Adrenal gland (tissue), 9 donors: ENCODE measurements at regions not wholly inside any gene's neighbourhood (a gene's known extent, or its start where the extent isn't known, plus 50 kb on each side); places are given as distances from the start of the nearest gene placed in this dataset.

Source experiments
- DNase-seq, 7 donors: peaks; one replicate each; pipeline ENCODE4 v3.0.0-alpha.2; 2019 to 2020
- H3K27ac ChIP-seq, 5 donors: fragments of 200-600 bp; sonication (generic) in 4 of 5; 1 replicate in 3 of 5; 2 replicates in 2 of 5; pipeline versions ENCODE4 v1.5.1 to v1.8.0; 2016 to 2020; ENCODE audit warnings: mild to moderate bottlenecking in 1 of 5
- H3K27me3 ChIP-seq: fragments of 200-600 bp; 2 replicates; pipeline ENCODE4 v1.8.0; 2021
- H3K36me3 ChIP-seq, 2 donors: fragments of 200-600 bp; replicated peaks in 1 of 2; 1 replicate in 1 of 2; 2 replicates in 1 of 2; pipeline versions ENCODE4 v1.5.1 to v1.8.0; 2018 to 2022
- H3K4me1 ChIP-seq, 2 donors: fragments of 200-600 bp; replicated peaks in 1 of 2; 1 replicate in 1 of 2; 2 replicates in 1 of 2; pipeline versions ENCODE4 v1.5.1 to v1.8.0; 2018 to 2021
- H3K4me3 ChIP-seq, 4 donors: fragments of 200-600 bp; sonication (generic) in 3 of 4; one replicate each; pipeline ENCODE4 v1.5.1; 2016 to 2018
- H3K9me3 ChIP-seq, 3 donors: fragments of 200-600 bp; sonication (generic) in 1 of 3; replicated peaks in 1 of 3; 1 replicate in 2 of 3; 2 replicates in 1 of 3; pipeline versions ENCODE4 v1.5.1 to v1.8.0; 2016 to 2021
- POLR2A ChIP-seq, 2 donors: fragments of 450-650 bp; IDR thresholded peaks; one replicate each; pipeline ENCODE4 v1.6.1; 2017; ENCODE audit warnings: antibody characterized with exemption in 2 of 2, mild to moderate bottlenecking in 2 of 2, moderate library complexity in 1 of 2
- WGBS, 4 donors: extraction: QIAGEN DNeasy Blood & Tissue Kit in 2 of 4; methylation state at CpG; one replicate each; pipeline versions ENCODE4 v1.1.5 to v1.1.7; 2013 to 2017; 5-methylcytosine and 5-hydroxymethylcytosine counted together
- intact Hi-C, 2 donors: fragments of 100-400 bp; cut with DNase I; formaldehyde crosslinking; loops; one replicate each; pipeline versions ENCODE4 v1.14.1 to v1.15.0; 2022 to 2023
- TF ChIP-seq, protein P1 (sequence below), 6 experiments: fragments of 450-650 bp in 4 of 6; fragments of 200-600 bp in 2 of 6; sonication (generic) in 1 of 6; IDR thresholded peaks; 1 replicate in 5 of 6; 2 replicates in 1 of 6; pipeline versions ENCODE4 v1.5.1 to v1.8.0; 2016 to 2021; ENCODE audit warnings: antibody characterized with exemption in 6 of 6, mild to moderate bottlenecking in 2 of 6, moderate library complexity in 1 of 6
- donor health status: healthy with polysubstance abuse.
- donor health status: Bipolar disorder and iron deficiency.
- donor health status: DM: yes; HTN: yes; CAD: no.
- donor health status: DM: no; HTN: no; CAD: no.
- donor health status: DM: no; HTN: no; CAD: no.

- 70 to 90% (median 79%) methylated on average over 4 of the region's 4 CpGs for WGBS, 4 donors
- no peak for DNase-seq
- intact Hi-C loops: no loop called here
- no peak overlapping the region for H3K4me3 ChIP-seq
- H3K9me3 ChIP-seq: no peaks in the 10 kb centered on the region
- no peaks in the 10 kb centered on the region for H3K36me3 ChIP-seq
- no peak overlapping the region for H3K27ac ChIP-seq
- no peaks in the 10 kb centered on the region for H3K4me1 ChIP-seq
- no peak for TF ChIP-seq POLR2A (IDR thresholded peaks at IDR 0.05)
- TF ChIP-seq, protein P1, sequence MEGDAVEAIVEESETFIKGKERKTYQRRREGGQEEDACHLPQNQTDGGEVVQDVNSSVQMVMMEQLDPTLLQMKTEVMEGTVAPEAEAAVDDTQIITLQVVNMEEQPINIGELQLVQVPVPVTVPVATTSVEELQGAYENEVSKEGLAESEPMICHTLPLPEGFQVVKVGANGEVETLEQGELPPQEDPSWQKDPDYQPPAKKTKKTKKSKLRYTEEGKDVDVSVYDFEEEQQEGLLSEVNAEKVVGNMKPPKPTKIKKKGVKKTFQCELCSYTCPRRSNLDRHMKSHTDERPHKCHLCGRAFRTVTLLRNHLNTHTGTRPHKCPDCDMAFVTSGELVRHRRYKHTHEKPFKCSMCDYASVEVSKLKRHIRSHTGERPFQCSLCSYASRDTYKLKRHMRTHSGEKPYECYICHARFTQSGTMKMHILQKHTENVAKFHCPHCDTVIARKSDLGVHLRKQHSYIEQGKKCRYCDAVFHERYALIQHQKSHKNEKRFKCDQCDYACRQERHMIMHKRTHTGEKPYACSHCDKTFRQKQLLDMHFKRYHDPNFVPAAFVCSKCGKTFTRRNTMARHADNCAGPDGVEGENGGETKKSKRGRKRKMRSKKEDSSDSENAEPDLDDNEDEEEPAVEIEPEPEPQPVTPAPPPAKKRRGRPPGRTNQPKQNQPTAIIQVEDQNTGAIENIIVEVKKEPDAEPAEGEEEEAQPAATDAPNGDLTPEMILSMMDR (IDR thresholded peaks at IDR 0.05): no peak
- no peaks in the 10 kb centered on the region for H3K27me3 ChIP-seq
Measured at GRCh38 chr9:17846948-17847655, 268.2 kb downstream of the SH3GL2 start.

GRCh38 chr9:17847908-17848307, 269.0 kb downstream of the SH3GL2 start:
- Histone ChIP-seq H3K9me3 (no peaks in the 10 kb centered on the region), H3K4me1 (no peaks in the 10 kb centered on the region), H3K27me3 (no peaks in the 10 kb centered on the region), H3K27ac (no peak overlapping the region), H3K4me3 (no peak overlapping the region), H3K36me3 (no peaks in the 10 kb centered on the region)
- intact Hi-C loops: no loop called here
- WGBS, 4 donors: 67 to 80% (median 70%) methylated on average over 3 of the region's 3 CpGs
- TF ChIP-seq, protein P1 (IDR thresholded peaks at IDR 0.05): no peak
- TF ChIP-seq POLR2A (IDR thresholded peaks at IDR 0.05): no peak
- DNase-seq: no peak

DNA sequence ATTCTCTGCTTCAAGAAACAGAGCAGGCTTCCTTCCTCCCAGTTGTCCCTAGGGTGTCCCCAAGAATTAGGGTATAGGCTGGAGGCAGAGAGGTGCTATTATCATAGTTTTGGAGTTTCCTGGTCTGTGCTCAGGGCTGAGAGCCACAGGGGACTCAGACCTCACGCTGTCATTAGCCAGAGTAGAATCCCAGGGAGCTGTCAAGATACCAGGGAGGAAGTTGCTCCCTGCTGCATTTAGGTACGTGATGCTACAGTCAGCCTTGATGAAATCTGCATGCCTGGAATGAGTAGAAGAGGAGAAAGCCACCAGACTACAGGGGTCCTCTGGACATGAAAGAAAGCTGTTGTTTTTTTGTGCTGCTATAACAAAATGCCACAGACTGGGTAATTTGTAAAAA, 273.2 kb downstream of the SH3GL2 start:
- 47 to 83% (median 63%) methylated on average over 2 of the region's 2 CpGs for WGBS, 4 donors
- Histone ChIP-seq H3K9me3 (no peaks in the 10 kb centered on the region), H3K36me3 (no peaks in the 10 kb centered on the region), H3K27ac (no peak overlapping the region), H3K27me3 (no peaks in the 10 kb centered on the region), H3K4me3 (no peak overlapping the region), H3K4me1 (no peaks in the 10 kb centered on the region)
- intact Hi-C loops: no loop called here
- TF ChIP-seq, protein P1 (IDR thresholded peaks at IDR 0.05): no peak
- no peak for TF ChIP-seq POLR2A (IDR thresholded peaks at IDR 0.05)
- no peak for DNase-seq

GRCh38 chr9:17854487-17854886, 275.6 kb downstream of the SH3GL2 start:
- Histone ChIP-seq H3K4me3 (no peak overlapping the region), H3K9me3 (no peaks in the 10 kb centered on the region), H3K27ac (no peak overlapping the region), H3K4me1 (no peaks in the 10 kb centered on the region), H3K27me3 (no peaks in the 10 kb centered on the region), H3K36me3 (no peaks in the 10 kb centered on the region)
- intact Hi-C loops: no loop called here
- no peak for DNase-seq
- 79 to 91% (median 84%) methylated on average over 1 of the region's 1 CpG for WGBS, 4 donors
- TF ChIP-seq, protein P1 (IDR thresholded peaks at IDR 0.05): no peak
- TF ChIP-seq POLR2A (IDR thresholded peaks at IDR 0.05): no peak
